ENCODE measurements at regions not wholly inside any gene's neighbourhood (a gene's known extent, or its start where the extent isn't known, plus 50 kb on each side); places are given as distances from the start of the nearest gene placed in this dataset.
"Not testable (repeated sequence)": the region's sequence is repeated elsewhere in the genome, so short reads cannot be mapped to it uniquely, and the experiment has no call there.

DNA sequence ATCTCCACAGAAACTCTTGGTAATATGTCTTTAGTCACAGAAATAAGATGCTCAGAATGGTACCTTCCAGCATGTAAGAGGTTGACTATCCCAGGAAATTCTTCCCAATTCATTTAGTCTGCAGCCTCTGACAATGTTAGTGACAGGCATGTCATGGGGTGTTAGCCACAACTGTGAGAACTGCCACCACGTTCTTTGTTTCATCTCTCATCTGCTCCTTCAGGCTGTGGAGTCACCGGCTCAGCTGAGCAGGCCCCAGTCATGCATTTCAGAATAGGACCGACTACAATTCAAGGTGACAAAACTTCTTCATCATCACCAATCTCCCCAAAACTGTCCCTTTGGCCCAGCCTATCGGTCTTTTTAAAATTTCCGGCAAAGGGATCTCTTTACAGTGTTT, 167.5 kb downstream of the AKAIN1 start:
- DNase-seq (ENCODE audit: low read depth, low spot score), result no peak
- H3K27ac ChIP-seq, result no peak overlapping the region

DNA sequence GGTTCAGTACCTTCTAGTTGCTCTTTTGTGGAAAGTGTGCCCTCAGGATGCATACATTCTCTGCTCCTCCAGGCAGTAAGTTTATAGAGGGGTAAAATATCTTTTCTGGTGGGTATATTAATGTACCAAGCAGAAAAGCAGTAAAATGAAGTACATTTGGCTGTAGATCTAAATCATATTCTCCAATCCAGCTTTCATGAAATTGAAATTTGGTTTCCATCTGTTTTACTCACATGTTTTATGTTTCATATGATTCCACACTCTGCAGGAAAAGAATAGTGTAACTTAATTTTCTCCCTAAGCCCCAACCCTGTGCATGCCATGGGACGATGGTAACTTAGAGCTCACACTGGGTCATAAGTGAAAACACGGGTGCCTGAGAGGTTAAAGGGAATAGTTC, 172.3 kb downstream of the AKAIN1 start:
- DNase-seq (ENCODE audit: low read depth, low spot score), result no peak
- no peak overlapping the region for H3K27ac ChIP-seq

DNA sequence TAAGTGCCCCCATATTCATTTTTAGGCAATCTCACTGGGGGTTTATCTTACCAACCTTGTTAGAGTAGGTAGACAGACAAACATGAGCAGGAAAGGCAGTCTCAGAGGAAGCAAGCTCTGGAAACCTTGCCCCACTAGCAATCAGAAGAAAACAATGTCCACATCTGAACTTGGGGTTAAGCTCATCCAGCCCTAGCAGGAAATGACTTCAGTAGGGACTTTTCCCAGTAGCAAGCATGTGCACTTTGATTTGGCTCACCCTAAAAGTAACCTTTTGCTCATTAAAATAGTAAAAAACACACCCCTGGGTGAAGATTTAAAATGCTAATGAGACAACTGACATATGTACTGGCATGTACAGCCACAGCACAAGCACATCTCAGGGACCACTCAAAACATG, 175.5 kb downstream of the AKAIN1 start:
- DNase-seq (ENCODE audit: low read depth, low spot score), result no peak
- H3K27ac ChIP-seq, result no peak overlapping the region

DNA sequence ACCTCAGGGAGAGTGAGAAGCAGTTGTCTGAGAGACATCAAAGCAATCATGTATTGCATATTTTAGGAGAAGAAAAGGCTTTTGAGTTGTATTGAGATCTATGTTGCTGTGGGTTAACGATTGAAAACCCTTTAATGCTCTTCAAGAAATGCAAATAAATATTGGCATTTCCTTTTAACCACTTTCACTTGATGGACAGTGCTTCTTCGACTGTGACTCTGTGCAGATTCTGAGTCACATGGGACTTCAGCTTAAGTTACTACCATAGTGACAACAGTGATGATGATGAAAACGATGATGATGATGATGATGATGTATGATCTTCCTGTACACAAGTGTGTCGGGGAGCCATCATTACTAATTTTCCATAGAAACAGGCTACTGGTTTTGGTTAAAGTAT, 181.8 kb downstream of the AKAIN1 start:
- no peak for DNase-seq (ENCODE audit: low read depth, low spot score)
- no peak overlapping the region for H3K27ac ChIP-seq

DNA sequence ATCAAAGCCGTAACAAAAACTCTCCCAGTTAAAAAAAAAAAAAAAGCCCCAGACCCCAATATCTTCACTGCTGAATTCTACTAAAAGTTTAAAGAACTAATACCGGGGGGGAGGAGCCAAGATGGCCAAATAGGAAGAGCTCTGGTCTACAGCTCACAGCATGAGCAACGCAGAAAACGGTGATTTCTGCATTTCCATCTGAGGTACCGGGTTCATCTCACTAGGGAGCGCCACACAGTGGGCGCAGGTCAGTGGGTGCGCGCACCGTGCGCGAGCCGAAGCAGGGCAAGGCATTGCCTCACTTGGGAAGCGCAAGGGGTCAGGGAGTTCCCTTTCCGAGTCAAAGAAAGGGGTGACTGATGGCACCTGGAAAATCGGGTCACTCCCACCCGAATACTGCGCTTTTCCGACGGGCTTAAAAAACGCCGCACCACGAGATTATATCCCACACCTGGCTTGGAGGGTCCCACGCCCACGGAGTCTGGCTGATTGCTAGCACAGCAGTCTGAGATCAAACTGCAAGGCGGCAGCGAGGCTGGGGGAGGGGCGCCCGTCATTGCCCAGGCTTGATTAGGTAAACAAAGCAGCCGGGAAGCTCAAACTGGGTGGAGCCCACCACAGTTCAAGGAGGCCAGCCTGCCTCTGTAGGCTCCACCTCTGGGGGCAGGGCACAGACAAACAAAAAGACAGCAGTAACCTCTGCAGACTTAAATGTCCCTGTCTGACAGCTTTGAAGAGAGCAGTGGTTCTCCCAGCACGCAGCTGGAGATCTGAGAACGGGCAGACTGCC, 192.8 kb downstream of the AKAIN1 start:
- DNase-seq (ENCODE audit: low read depth, low spot score); H3K27ac ChIP-seq: not testable (repeated sequence)

DNA sequence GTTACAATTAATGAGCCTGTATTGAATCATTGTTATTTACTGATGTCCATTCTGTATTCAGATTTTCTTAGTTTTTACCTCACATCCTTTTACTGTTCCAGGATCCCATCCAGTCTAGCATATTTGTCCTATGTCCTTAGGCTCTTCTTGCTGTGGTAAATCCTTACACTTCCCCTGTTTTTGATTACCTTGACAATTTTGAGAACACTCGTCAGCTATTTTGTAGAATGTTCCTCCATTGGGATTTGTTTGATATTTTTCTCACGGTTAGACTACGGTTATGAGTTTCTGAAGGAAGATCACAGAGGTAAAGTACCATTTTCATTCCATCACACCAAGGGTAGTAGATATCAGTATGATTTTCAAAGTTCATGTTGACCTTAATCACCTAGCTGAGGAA, 202.3 kb downstream of the AKAIN1 start:
- H3K27ac ChIP-seq, result no peak overlapping the region
- no peak for DNase-seq (ENCODE audit: low read depth, low spot score)

DNA sequence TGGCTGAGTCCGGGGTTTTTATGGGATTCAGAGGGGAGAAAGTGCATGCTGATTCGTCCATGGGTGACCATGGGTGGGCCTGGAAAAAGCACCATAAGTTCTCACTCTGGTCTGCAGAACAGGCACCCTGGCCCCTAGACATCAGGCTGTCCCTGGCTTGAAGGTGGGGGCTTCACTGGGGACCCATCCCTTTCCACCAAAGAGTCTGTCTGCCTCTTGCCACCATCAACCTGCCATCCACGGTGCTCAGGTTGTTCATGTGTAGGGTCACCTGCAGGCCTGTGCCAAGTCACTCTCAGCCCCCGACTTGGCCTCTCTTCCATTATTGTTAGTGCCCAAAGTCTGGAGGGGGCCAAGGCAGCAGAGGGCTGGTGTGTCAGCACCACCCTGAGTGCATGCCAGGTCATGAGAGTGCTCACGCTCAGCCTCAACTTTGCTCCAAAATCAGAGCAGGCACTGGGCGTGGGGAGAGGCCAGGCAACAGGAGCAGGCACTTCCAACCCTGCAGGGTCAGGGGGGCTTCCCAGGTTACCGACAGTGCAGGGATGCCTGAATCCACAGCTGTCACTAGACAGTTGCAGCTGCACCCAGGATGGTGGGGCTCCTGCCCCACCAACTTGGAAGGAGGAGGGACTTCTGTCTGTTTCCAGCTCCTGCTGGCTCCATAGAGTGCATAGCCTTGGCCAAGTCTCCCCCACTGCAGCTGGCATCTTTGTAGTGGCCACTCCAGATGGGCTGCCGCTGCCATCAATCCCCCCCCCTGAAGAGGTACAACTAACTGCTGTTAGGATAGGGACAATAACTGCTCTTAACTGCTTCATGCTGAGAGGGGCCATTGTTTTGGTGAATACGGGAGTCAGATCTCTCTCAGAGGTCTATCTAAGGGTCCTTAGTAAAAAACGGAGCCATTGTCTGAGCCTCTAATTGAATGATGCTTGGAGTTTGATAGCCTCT, 209.3 kb downstream of the AKAIN1 start:
- no peak overlapping the region for H3K27ac ChIP-seq
- no peak for DNase-seq (ENCODE audit: low read depth, low spot score)

DNA sequence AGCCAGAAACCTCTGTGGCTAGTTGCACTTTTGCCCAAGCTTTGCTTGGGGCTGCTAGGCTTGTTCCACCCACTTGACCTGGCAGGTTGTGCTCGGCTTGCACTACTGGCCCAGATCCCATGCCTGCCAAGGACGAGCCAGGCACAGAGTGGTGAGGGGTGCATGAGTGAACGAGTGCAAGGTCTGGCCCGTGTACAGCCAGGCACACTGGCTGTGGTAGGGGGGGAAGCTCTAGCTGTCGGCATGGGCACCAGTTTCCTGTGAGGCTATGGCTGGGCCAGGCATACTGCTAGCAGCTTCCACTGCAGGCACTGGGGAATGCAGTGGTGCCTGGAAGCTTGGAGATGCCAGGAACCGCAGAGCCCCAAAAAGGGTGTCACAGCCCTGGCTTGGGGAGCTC, 210.4 kb downstream of the AKAIN1 start:
- no peak overlapping the region for H3K27ac ChIP-seq
- DNase-seq (ENCODE audit: low read depth, low spot score), result no peak

DNA sequence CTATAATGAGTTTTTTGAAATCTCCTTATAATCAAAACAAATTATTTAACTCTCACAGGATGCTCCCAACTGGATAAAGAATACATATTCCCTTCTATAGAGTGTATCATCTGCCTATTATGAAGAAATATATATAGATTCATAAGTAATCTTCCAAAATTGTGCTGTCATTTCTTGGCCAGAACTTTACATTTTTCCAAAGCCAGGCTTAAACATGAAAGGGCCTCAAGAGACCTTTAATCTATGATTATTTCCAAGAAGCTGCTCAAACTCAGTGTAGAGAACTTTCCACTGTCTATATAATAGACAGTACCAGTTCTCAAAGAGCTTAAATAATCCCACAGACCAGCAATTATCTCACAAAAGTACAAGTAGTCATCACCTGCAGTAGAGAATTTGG, 211.0 kb downstream of the AKAIN1 start:
- DNase-seq (ENCODE audit: low read depth, low spot score), result no peak
- H3K27ac ChIP-seq, result no peak overlapping the region

DNA sequence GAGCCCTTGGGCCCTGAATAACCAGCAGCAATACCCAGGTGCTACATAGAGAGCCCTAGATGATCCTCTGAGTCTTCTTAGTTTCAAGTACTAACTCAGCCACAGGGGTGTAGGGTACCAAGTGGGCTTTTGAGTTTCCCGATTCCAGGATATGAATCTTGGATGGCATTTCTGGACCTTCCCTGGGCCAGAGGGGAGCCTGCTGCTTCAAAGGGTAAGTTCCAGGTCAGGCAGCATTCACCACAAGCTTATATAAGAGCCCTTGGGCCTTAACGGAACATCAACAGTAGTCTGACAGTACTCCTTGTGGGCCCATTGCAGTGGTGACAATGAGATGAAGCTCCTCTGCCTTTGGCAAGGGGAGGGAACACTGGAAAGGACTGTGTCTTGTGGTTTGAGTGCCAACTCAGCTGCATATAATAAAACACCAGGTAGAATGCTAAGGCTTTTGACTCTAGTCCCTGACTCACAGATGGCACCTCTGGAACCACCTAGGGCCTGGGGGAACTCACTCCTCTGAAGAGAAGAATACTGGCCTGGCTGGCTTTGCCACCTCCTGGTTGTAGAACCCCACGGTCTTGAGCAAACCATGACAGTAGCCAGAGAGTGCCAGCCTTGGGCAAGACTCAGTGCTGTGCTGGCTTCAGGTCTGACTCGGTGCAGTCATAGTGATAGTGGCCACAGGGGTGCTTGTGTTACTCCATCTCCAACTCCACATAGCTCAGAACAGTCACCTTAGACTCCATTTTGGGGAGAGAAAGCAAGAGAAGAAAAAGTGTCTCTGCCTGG, 235.7 kb downstream of the AKAIN1 start:
- no peak overlapping the region for H3K27ac ChIP-seq
- no peak for DNase-seq (ENCODE audit: low read depth, low spot score)

DNA sequence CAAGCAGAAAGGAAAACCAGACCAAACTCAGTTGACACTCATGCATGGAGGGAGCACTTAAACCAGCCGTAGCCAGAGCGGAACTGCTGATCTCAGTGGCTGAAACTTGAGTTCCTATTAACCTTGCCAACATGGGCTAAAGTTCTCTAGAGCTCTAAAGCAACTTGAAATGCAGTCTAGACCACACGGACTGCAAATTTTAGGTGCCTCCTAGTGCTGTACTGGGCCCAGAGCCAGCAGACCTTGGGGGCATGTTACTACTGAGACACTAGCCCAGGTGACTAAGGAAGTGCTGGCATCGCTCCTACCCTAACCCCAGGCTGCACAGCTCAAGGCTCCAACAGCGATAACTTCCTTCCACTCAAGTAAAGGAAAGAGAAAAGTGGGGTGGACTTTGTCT, 236.5 kb downstream of the AKAIN1 start:
- DNase-seq (ENCODE audit: low read depth, low spot score), result no peak
- no peak overlapping the region for H3K27ac ChIP-seq

DNA sequence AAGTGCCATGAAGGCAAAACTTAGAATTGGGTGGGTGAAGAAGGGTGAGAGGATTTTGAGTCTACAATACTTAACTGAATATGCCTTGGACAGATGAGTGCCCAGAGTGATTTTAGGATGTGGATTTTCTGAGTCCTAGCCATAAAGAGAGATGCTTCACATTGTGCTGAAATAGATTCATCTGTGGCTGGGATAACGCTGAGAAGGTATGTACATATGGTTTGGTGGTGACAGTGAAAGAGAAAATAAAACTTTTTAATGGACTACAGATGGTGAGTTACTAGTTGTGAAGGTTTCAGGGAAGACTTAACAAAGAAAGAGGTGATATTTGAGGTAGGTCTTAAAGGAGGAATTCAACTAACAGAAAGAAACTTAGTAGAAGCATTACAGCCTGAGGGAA, 265.8 kb downstream of the AKAIN1 start:
- no peak for DNase-seq (ENCODE audit: low read depth, low spot score)
- H3K27ac ChIP-seq, result no peak overlapping the region

DNA sequence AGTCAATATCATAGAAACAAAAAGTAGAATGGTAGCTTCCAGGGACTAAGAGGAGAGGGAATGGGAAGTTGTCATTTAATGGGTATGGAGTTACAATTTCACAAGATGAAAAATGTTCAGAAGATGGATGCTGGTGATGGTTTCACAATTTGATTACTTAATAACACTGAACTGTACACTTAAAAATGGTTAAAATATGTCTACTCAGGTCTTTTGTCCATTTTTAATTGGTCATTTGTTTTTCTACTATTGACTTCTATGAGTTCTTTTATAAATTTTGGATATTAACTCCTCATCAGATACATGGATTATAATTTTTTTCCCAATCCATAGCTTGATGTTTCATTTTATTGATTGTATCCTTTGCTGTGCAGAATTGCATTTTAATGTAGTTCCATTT, 275.5 kb downstream of the AKAIN1 start:
- DNase-seq (ENCODE audit: low read depth, low spot score), result no peak
- no peak overlapping the region for H3K27ac ChIP-seq

DNA sequence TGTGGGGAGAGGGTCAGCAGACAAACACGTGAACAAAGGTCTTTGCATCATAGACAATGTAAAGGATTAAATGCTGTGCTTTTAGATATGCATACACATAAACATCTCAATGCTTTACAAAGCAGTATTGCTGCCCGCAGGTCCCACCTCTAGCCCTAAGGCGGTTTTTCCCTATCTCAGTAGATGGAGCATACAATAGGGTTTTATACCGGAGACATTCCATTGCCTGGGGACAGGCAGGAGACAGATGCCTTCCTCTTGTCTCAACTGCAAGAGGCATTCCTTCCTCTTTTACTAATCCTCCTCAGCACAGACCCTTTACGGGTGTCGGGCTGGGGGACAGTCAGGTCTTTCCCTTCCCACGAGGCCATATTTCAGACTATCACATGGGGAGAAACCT, 279.5 kb downstream of the AKAIN1 start:
- DNase-seq (ENCODE audit: low read depth, low spot score); H3K27ac ChIP-seq: not testable (repeated sequence)

DNA sequence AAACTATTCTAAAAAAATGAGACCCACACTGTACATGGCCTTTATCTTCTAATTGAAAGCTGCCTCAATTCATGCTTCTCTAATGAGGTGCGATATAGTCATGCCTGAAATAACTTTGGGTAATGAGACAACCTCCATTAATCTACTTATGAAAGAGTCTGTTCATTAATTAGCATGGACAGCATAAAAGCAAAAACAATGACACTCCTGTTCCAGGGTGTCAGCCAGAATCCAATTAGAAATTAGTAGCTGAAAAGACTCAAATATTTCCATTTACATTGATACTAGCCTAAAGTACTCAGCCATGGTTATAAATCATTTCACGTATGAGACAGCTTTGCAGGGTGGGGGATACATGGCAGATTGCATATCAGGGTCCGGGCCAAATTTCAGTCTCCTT, 288.7 kb downstream of the AKAIN1 start:
- DNase-seq (ENCODE audit: low read depth, low spot score), result no peak
- no peak overlapping the region for H3K27ac ChIP-seq

DNA sequence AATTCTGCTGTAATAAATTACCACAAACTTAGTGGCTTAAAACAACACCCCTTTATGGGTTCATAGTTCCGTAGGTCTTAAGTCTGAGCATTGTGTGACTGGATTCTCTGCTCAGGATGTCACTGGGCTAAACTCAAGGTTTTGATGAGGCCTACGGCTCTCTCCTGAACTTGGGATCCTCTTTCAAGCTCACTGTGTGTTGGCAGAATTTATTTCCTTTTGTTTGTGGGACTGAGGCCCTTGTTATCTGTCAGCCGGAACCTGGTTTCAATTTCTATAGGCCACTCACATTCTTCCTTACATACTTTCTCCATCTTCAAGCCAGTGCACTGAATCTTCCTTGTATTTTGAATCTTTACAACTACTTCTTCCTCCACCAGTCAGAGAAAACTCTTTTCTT, 290.2 kb downstream of the AKAIN1 start:
- no peak for DNase-seq (ENCODE audit: low read depth, low spot score)

DNA sequence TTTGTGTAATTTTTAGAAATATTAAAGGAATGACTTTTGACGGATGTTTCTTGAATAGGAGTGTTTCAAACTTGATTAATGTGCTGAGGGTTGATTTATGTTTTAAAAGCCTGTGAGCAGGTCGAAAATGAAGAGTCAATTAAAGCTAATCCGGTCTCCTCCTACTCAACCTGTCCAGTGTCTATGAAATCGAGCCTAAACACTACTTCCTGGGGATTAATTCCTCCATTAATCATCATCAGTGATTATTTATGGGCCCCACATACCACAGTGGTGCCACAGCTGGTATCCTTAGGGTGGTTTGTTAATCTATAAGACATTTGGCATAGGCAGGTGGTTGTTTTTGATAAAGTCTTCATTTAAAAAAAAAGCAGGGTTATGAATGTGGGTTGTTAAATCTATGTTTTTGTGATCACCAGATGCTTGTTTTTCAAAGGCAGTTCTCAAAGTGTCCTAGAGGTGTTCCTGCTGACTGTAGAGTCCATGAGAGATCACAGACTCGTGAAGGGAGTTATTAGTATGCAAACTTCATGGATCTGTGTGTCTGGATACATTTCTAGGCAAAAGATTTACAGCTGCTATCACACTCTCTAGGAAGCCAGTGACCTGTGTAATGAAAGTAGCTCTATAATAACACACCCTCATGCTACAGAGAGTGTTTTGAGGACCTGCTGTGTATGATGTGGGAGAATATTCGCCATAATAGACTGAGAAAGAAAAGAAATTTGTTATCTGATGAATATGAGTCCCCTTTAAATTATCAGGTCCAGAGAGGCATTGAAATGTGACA, 308.6 kb downstream of the AKAIN1 start:
- no peak overlapping the region for H3K27ac ChIP-seq
- DNase-seq (ENCODE audit: low read depth, low spot score), result no peak

More for the DNA sequence above, 290.2 kb downstream of the AKAIN1 start:
- H3K27ac ChIP-seq, result no peak overlapping the region

DNA sequence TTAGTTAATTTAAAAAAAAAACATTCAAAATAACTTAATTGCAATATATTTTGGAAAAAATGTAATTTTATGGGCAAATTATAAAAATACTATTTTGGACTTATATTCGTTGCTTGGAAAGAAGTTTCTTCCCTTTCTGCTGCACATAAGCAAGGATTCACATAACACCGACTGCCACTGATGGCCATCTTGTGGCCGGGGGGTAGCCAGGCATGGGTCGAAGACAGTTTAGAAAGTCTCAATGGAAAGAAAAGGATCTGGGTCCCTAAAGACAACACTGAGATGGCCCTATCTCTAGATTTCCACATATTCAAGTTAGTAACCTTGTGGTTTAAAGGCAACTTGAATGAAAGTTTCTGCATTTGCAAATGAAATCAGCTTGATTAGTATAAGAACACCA, 318.6 kb downstream of the AKAIN1 start:
- H3K27ac ChIP-seq, result no peak overlapping the region
- no peak for DNase-seq (ENCODE audit: low read depth, low spot score)

DNA sequence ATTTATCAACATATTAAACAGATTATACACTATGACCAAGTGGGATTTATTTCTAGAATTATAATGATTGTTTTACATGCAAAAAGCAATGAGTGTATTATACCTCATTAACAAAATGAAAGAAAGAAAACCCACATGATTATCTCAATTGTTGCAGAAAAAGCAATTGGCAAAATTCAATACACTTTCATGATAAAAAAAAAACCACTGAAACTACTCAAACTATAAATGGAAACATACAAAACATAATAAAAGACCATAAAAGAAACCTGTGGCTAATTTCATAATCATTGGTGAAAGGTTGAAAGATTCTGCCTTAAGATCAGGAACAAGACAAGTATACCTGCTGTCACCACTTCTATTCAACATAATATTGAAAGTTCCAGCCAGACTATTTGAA, 325.9 kb downstream of the AKAIN1 start:
- no peak overlapping the region for H3K27ac ChIP-seq
- no peak for DNase-seq (ENCODE audit: low read depth, low spot score)
